ENCODE measurements at regions not wholly inside any gene's neighbourhood (a gene's known extent, or its start where the extent isn't known, plus 50 kb on each side); places are given as distances from the start of the nearest gene placed in this dataset.

DNA sequence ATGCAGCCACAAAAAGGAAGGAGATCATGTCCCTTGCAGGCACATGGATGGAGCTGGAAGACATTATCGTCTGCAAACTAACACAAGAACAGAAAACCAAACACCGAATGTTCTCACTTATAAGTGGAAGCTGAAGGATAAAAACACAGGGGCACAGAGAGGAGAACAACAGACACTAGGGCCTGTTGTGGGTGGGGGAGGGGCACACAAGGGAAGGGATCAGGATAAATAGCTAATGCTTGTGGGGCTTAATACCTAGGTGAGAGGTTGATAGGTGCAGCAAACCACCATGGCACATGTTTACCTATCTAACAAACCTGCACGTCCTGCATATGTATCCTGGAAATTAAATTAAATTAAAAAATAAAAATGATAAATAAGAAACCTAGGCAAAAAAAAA lies 969.9 kb downstream of the TTLL7 start:
- DNase-seq (ENCODE audit: low read depth), result no peak

GRCh38 chr1:83028467-83028866 lies 970.5 kb downstream of the TTLL7 start:
- DNase-seq (ENCODE audit: low read depth), result no peak

DNA sequence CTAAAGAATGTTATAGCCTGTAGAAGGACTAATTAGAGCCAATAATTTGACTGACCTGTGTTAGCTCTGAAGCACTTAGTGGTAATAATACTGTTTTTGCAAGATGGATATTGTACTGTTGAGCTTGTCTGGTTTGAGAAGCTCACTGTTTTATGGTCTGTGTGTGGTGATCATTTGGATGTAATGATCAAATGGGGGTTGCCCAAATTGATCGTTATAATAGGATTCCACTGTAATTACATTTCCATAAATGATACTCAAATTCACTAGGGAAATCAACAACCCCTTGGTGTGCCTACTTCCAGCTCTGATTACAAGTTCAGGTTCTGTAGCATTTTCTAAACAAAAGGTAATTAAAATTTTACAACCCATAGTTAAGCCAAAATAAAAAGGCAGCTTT lies 971.4 kb downstream of the TTLL7 start:
- DNase-seq (ENCODE audit: low read depth), result no peak

DNA sequence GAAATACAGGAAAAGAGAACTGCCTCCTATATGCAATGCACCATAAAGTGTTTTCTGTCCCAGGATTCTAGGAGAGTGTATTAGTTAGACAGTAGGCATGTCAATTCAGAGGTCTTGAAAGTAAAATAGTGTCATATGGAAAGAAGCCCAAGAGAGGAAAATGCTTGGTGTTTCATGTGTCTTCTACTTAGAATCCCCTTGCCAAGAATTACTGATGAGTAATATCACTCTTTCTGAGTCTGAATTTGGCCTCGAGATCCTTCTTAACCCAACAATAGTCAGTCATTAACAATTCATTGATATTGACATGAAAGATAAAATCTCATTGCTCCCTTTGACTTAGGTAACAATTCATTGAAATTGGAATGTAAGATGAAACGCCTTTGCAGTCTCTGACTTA lies 972.2 kb downstream of the TTLL7 start:
- no peak for DNase-seq (ENCODE audit: low read depth)

GRCh38 chr1:83024251-83024767 lies 974.6 kb downstream of the TTLL7 start:
- no peak for DNase-seq (ENCODE audit: low read depth)

- no peak for DNase-seq (ENCODE audit: low read depth)
These were observed 975.7 kb downstream of the TTLL7 start for GRCh38 chr1:83023212-83023611.

- DNase-seq (ENCODE audit: low read depth), result no peak
These were observed 976.7 kb downstream of the TTLL7 start for GRCh38 chr1:83022206-83022605.

GRCh38 chr1:83017701-83018100 lies 981.2 kb downstream of the TTLL7 start:
- DNase-seq (ENCODE audit: low read depth), result no peak

DNA sequence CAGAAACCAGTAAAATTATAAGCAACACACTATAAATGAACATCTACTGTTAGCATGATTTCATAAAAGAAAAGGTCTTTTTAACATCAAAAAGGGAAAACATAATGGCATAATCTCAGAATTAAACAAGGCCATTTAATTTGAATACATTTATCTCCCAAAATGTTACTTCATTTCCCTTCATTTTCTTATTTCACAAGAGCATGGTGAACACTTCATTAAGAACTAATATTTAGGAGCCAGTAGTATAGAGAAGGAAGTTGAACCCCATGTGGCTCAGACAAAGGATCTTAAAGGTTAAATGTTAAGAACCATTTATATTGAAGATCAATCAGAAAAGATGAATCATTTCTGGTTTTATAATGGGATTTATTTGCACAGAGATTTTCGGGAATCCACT lies 981.7 kb downstream of the TTLL7 start:
- DNase-seq (ENCODE audit: low read depth), result no peak

GRCh38 chr1:83016354-83016849 lies 982.5 kb downstream of the TTLL7 start:
- DNase-seq (ENCODE audit: low read depth), result no peak

- DNase-seq (ENCODE audit: low read depth), result no peak
These were observed 983.8 kb downstream of the TTLL7 start for GRCh38 chr1:83015163-83015562.

DNA sequence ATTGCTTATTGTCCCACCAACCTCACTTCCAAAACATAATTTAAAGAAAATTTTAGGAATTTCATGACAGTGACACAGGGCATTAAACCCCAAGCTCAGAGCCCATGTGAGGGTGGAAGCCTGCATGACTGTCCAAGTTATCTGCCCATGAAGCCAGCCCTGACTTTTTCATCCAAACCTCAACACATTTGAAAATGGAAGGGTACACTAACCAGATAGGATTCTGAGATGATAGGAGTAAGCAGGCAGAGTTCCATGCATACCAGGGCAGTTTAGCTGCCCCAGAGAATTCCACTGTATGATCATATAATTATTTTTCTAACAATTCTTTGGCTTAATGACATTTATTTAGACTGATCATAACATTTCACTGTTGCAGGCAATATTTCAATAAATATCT lies 986.0 kb downstream of the TTLL7 start:
- DNase-seq (ENCODE audit: low read depth), result no peak

GRCh38 chr1:83011265-83011664 lies 987.7 kb downstream of the TTLL7 start:
- DNase-seq (ENCODE audit: low read depth), result no peak

DNA sequence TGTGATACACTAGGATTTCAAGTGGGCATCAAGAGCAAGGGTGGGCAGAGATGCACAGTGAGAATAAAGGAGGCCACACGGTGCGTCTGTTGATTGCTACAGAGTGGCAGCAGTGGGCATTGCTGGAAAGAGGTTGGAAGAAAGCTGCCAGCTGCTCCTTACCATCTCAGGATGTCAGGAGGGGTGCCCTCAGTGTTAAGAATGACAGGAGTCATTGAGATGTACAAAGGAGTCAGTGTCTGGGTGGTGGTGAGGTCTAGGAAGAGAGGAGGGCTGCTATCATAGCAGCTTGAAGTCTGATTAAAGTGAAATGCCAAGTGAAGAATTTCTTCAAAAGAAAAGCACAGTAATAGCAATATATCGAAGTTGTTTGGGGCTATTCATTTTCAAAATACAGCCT lies 992.7 kb downstream of the TTLL7 start:
- no peak for DNase-seq (ENCODE audit: low read depth)

DNA sequence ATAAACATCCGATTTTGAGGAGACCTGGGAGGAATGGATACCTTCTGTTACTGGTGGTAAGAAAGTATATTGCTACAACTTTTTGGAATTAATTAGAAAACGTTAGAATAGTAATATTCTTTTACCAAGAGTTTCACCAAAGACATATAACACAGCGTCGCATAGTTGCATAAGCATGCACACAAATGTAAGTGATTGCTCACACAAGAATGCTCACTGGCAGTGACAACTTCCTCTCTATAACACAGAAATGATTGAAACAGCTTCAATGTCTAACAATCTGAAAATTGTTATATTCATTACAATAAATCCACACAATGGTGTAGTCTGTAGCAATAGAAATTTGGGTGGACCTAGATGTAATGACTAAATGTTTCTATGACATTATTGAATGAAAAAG lies 998.6 kb downstream of the TTLL7 start:
- DNase-seq (ENCODE audit: low read depth), result no peak

GRCh38 chr1:82995951-82996350 lies 1003.0 kb downstream of the TTLL7 start:
- no peak for DNase-seq (ENCODE audit: low read depth)

- DNase-seq (ENCODE audit: low read depth), result no peak
These were observed 1004.2 kb downstream of the TTLL7 start for GRCh38 chr1:82994616-82995263.

DNA sequence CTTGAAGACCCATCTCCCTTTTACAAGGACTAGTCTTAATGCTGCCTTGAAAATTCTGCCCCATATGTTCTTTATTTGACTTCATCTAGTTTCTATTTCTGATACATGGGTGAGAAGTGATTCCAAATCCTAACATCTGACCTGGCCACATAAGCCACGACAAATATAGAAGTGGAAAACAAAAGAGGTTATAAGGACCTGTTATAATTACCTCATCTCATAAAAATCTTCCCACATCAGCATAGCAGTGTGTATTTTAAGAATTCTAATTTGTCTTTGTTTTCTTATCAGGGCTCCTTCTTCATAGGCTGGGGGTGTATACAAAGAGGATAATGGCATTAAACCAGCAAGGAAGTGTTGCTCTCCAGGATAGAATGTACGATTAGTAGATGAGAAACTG lies 1007.4 kb downstream of the TTLL7 start:
- DNase-seq (ENCODE audit: low read depth), result no peak

GRCh38 chr1:82979593-82980236 lies 1019.2 kb downstream of the TTLL7 start:
- no peak for DNase-seq (ENCODE audit: low read depth)

GRCh38 chr1:82978461-82979324 lies 1020.2 kb downstream of the TTLL7 start:
- no peak for DNase-seq (ENCODE audit: low read depth)

DNA sequence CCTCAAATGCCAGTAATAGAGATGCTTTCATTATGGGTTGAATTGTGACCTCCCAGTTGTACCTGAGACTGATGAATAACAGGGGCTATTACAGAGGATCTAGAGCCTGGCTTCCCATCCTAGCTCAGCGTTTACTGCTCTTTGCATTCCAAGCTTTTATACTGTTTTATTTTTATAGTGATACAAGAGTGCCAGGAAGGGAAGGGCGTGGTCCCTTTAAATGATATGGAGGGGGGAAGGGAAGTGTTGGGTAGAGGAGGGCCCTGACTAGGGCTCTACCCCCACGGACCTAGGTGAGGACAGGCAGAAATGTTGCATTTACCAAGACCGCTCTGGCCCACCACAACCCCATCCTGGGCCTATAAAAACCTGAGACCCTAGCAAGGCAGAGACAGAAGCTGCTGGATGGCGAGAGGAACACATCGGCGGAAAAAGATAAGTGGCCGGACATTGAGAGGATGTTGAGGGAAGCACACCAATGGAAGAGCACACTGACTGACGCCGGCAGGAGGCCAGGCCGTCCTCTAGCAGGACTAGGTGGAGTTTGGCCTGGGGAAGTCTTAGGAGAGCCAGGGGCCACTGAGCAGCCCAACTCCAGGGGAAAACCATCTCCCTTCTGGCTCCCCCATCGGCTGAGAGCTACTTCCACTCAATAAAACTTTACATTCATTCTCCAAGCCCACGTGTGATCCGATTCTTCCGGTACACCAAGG lies 1025.9 kb downstream of the TTLL7 start:
- no peak for DNase-seq (ENCODE audit: low read depth)

DNA sequence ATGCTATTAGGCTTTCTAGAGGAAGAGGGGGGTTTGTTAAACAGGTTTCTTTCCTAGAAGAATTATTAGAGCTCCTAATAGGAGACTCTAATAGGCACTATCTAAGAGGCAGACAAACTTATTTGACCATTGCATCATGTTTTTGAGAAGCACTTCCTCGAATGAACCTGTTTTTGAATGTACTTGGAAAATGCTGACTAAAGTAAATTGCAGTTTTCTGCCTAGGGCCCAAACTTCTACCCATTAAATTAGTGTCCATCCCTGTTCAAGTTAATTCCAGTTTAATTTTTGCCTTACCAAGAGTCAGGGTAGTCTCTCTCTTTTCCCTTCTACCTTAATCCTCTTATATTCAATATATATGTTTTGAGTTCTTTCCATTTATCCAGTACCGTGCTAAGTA lies 1029.6 kb downstream of the TTLL7 start:
- DNase-seq (ENCODE audit: low read depth), result no peak

All from T follicular helper cell (primary cell).